Stimulated activated CD4-positive, alpha-beta T cell treated with anti-CD3 and anti-CD28 coated beads, Interleukin-12 subunit alpha, Interleukin-12 subunit beta, amount 100 ng/mL, for 4 hours (primary cell): ENCODE measurements at regions not wholly inside any gene's neighbourhood (a gene's known extent, or its start where the extent isn't known, plus 50 kb on each side); places are given as distances from the start of the nearest gene placed in this dataset.
"Not testable (repeated sequence)": the region's sequence is repeated elsewhere in the genome, so short reads cannot be mapped to it uniquely, and the experiment has no call there.

Experiments
- DNase-seq: peaks from one replicate; pipeline ENCODE4 v3.0.0-alpha.2; 2020

GRCh38 chr4:159552979-159553768 is 450.3 kb downstream of the RAPGEF2 start:
- no peak for DNase-seq

- no peak for DNase-seq
These were observed 453.0 kb downstream of the RAPGEF2 start for GRCh38 chr4:159555873-159556272.

- no peak for DNase-seq
These were observed 459.5 kb downstream of the RAPGEF2 start for GRCh38 chr4:159562366-159562765.

- DNase-seq = no peak
These were observed 460.4 kb downstream of the RAPGEF2 start for GRCh38 chr4:159563257-159563656.

- no peak for DNase-seq
These were observed 461.7 kb downstream of the RAPGEF2 start for GRCh38 chr4:159564615-159565014.

GRCh38 chr4:159566786-159567185 is 463.9 kb downstream of the RAPGEF2 start:
- DNase-seq = no peak

- DNase-seq = no peak
These were observed 474.4 kb downstream of the RAPGEF2 start for GRCh38 chr4:159577241-159577640.

- no peak for DNase-seq
These were observed 479.8 kb downstream of the RAPGEF2 start for GRCh38 chr4:159582685-159583084.

GRCh38 chr4:159592898-159593556 is 490.1 kb downstream of the RAPGEF2 start:
- no peak for DNase-seq

GRCh38 chr4:159593681-159594080 is 490.8 kb downstream of the RAPGEF2 start:
- DNase-seq = no peak

- no peak for DNase-seq
These were observed 491.7 kb downstream of the RAPGEF2 start for GRCh38 chr4:159594576-159594975.

GRCh38 chr4:159595101-159595500 is 492.2 kb downstream of the RAPGEF2 start:
- not testable (repeated sequence) for DNase-seq

- DNase-seq = no peak
These were observed 495.7 kb downstream of the RAPGEF2 start for GRCh38 chr4:159598602-159599001.

- DNase-seq = no peak
These were observed 497.2 kb downstream of the RAPGEF2 start for GRCh38 chr4:159600061-159600460.

- DNase-seq = no peak
These were observed 501.9 kb downstream of the RAPGEF2 start for GRCh38 chr4:159604781-159605180.

- no peak for DNase-seq
These were observed 504.0 kb downstream of the RAPGEF2 start for GRCh38 chr4:159606835-159607234.

GRCh38 chr4:159607809-159608208 is 504.9 kb downstream of the RAPGEF2 start:
- DNase-seq = no peak

GRCh38 chr4:159608436-159608835 is 505.6 kb downstream of the RAPGEF2 start:
- no peak for DNase-seq

- DNase-seq = no peak
These were observed 529.2 kb downstream of the RAPGEF2 start for GRCh38 chr4:159632031-159632430.

GRCh38 chr4:159639671-159640323 is 536.9 kb downstream of the RAPGEF2 start:
- DNase-seq = no peak

- DNase-seq = no peak
These were observed 546.4 kb downstream of the RAPGEF2 start for GRCh38 chr4:159649237-159649636.

- no peak for DNase-seq
These were observed 550.0 kb downstream of the RAPGEF2 start for GRCh38 chr4:159652871-159653270.

- no peak for DNase-seq
These were observed 552.7 kb downstream of the RAPGEF2 start for GRCh38 chr4:159655547-159655946.

GRCh38 chr4:159669094-159669493 is 566.2 kb downstream of the RAPGEF2 start:
- no peak for DNase-seq
